ENCODE measurements at regions not wholly inside any gene's neighbourhood (a gene's known extent, or its start where the extent isn't known, plus 50 kb on each side); places are given as distances from the start of the nearest gene placed in this dataset.

- no peak for DNase-seq
Measured at GRCh38 chr3:101994386-101994785, 145.1 kb downstream of the NFKBIZ start.

GRCh38 chr3:101995371-101996046 is 146.2 kb downstream of the NFKBIZ start:
- H3K36me3 Mint-ChIP-seq (ENCODE audit: unreplicated experiment): no peaks in the 10 kb centered on the region
- no peaks in the 10 kb centered on the region for H3K4me1 Mint-ChIP-seq (ENCODE audit: low read depth, unreplicated experiment)
- no peak overlapping the region for H3K27ac Mint-ChIP-seq (ENCODE audit: unreplicated experiment)
- no peaks in the 10 kb centered on the region for H3K27me3 Mint-ChIP-seq (ENCODE audit: unreplicated experiment)
- H3K4me3 Mint-ChIP-seq (ENCODE audit: unreplicated experiment): no peak overlapping the region
- no peak for TF ChIP-seq CTCF (IDR thresholded peaks at IDR 0.05; ENCODE audit: partially characterized antibody, unreplicated experiment)
- no peak for DNase-seq
- no peaks in the 10 kb centered on the region for H3K9me3 Mint-ChIP-seq (ENCODE audit: unreplicated experiment)

More at GRCh38 chr3:101994386-101994785, 145.1 kb downstream of the NFKBIZ start:
- no peak for TF ChIP-seq CTCF (IDR thresholded peaks at IDR 0.05; ENCODE audit: partially characterized antibody, unreplicated experiment)
- Mint-ChIP-seq H3K36me3 (ENCODE audit: unreplicated experiment) (no peaks in the 10 kb centered on the region), H3K27me3 (ENCODE audit: unreplicated experiment) (no peaks in the 10 kb centered on the region), H3K4me3 (ENCODE audit: unreplicated experiment) (no peak overlapping the region), H3K9me3 (ENCODE audit: unreplicated experiment) (no peaks in the 10 kb centered on the region), H3K4me1 (ENCODE audit: low read depth, unreplicated experiment) (no peaks in the 10 kb centered on the region), H3K27ac (ENCODE audit: unreplicated experiment) (no peak overlapping the region)

GRCh38 chr3:101996832-101997231 is 147.5 kb downstream of the NFKBIZ start:
- no peak overlapping the region for H3K27ac Mint-ChIP-seq (ENCODE audit: unreplicated experiment)

GRCh38 chr3:101998256-101998926 is 149.1 kb downstream of the NFKBIZ start:
- Mint-ChIP-seq H3K9me3 (ENCODE audit: unreplicated experiment) (no peaks in the 10 kb centered on the region), H3K27me3 (ENCODE audit: unreplicated experiment) (no peaks in the 10 kb centered on the region), H3K27ac (ENCODE audit: unreplicated experiment) (no peak overlapping the region), H3K4me1 (ENCODE audit: low read depth, unreplicated experiment) (no peaks in the 10 kb centered on the region), H3K36me3 (ENCODE audit: unreplicated experiment) (no peaks in the 10 kb centered on the region), H3K4me3 (ENCODE audit: unreplicated experiment) (no peak overlapping the region)
- no peak for DNase-seq
- TF ChIP-seq CTCF (IDR thresholded peaks at IDR 0.05; ENCODE audit: partially characterized antibody, unreplicated experiment): no peak

More at GRCh38 chr3:101996832-101997231, 147.5 kb downstream of the NFKBIZ start:
- Mint-ChIP-seq H3K9me3 (ENCODE audit: unreplicated experiment) (no peaks in the 10 kb centered on the region), H3K4me1 (ENCODE audit: low read depth, unreplicated experiment) (no peaks in the 10 kb centered on the region), H3K36me3 (ENCODE audit: unreplicated experiment) (no peaks in the 10 kb centered on the region), H3K4me3 (ENCODE audit: unreplicated experiment) (no peak overlapping the region), H3K27me3 (ENCODE audit: unreplicated experiment) (no peaks in the 10 kb centered on the region)
- no peak for TF ChIP-seq CTCF (IDR thresholded peaks at IDR 0.05; ENCODE audit: partially characterized antibody, unreplicated experiment)
- DNase-seq: no peak

GRCh38 chr3:101999177-101999779 is 150.0 kb downstream of the NFKBIZ start:
- H3K9me3 Mint-ChIP-seq (ENCODE audit: unreplicated experiment): no peaks in the 10 kb centered on the region
- H3K36me3 Mint-ChIP-seq (ENCODE audit: unreplicated experiment): no peaks in the 10 kb centered on the region
- no peak overlapping the region for H3K27ac Mint-ChIP-seq (ENCODE audit: unreplicated experiment)
- H3K27me3 Mint-ChIP-seq (ENCODE audit: unreplicated experiment): no peaks in the 10 kb centered on the region
- DNase-seq: no peak
- no peak overlapping the region for H3K4me3 Mint-ChIP-seq (ENCODE audit: unreplicated experiment)
- TF ChIP-seq CTCF (IDR thresholded peaks at IDR 0.05; ENCODE audit: partially characterized antibody, unreplicated experiment): no peak
- H3K4me1 Mint-ChIP-seq (ENCODE audit: low read depth, unreplicated experiment): no peaks in the 10 kb centered on the region
